Karpas-422 (cell line): ENCODE measurements at regions not wholly inside any gene's neighbourhood (a gene's known extent, or its start where the extent isn't known, plus 50 kb on each side); places are given as distances from the start of the nearest gene placed in this dataset.
"Not testable (repeated sequence)": the region's sequence is repeated elsewhere in the genome, so short reads cannot be mapped to it uniquely, and the experiment has no call there.

ENCODE experiments used
- DNase-seq: peaks from one replicate; pipeline ENCODE4 v3.0.0-alpha.2; 2015
- H2AFZ ChIP-seq: fragments of 200-600 bp; sonication (generic); 2 replicates; pipeline ENCODE4 v1.6.1; 2014; ENCODE audit warnings: antibody characterized with exemption, low read length, mixed read lengths
- H3K27ac ChIP-seq: fragments of 200-600 bp; sonication (generic); 2 replicates; pipeline ENCODE4 v1.5.1; 2014; ENCODE audit warnings: mild to moderate bottlenecking, low read length, moderate library complexity
- H3K27me3 ChIP-seq: fragments of 200-600 bp; sonication (generic); 2 replicates; pipeline ENCODE4 v1.6.1; 2014; ENCODE audit warnings: low read length, mixed read lengths
- H3K36me3 ChIP-seq: fragments of 200-600 bp; sonication (generic); 2 replicates; pipeline ENCODE4 v1.6.1; 2014; ENCODE audit warnings: low read length, mixed read lengths; ENCODE audit not compliant: insufficient read depth
- H3K4me1 ChIP-seq: fragments of 200-600 bp; sonication (generic); 2 replicates; pipeline ENCODE4 v1.6.1; 2014; ENCODE audit warnings: mild to moderate bottlenecking, low read length, mixed read lengths
- H3K4me2 ChIP-seq: fragments of 200-600 bp; sonication (generic); 2 replicates; pipeline ENCODE4 v1.6.1; 2014; ENCODE audit warnings: low read length, low read depth, mild to moderate bottlenecking; ENCODE audit not compliant: poor library complexity, severe bottlenecking
- H3K4me3 ChIP-seq: fragments of 200-600 bp; sonication (generic); 2 replicates; pipeline ENCODE4 v1.5.1; 2014; ENCODE audit warnings: mild to moderate bottlenecking, antibody characterized with exemption, low read length, mixed read lengths
- H3K79me2 ChIP-seq: fragments of 200-600 bp; sonication (generic); 2 replicates; pipeline ENCODE4 v1.6.1; 2014; ENCODE audit warnings: mild to moderate bottlenecking, low read length, mixed read lengths
- H3K9ac ChIP-seq: fragments of 200-600 bp; sonication (generic); 2 replicates; pipeline ENCODE4 v1.6.0; 2014; ENCODE audit warnings: low read length
- H3K9me2 ChIP-seq: fragments of 200-600 bp; sonication (generic), shearing (Covaris generic); replicated peaks from 2 replicates; pipeline ENCODE4 v1.6.0; 2014; ENCODE audit warnings: mild to moderate bottlenecking, low read length, moderate library complexity; ENCODE audit not compliant: insufficient read depth
- H3K9me3 ChIP-seq: fragments of 300-700, 200-600 bp; sonication (generic); 2 replicates; pipeline ENCODE4 v1.6.1; 2014; ENCODE audit warnings: low read length, mixed read lengths
- H4K20me1 ChIP-seq: fragments of 200-600 bp; sonication (generic); 2 replicates; pipeline ENCODE4 v1.6.1; 2014; ENCODE audit warnings: mild to moderate bottlenecking, antibody characterized with exemption, low read length, low read depth; ENCODE audit not compliant: insufficient read depth

- H3K9me2 ChIP-seq, result no peaks in the 10 kb centered on the region
- no peak overlapping the region for H3K4me2 ChIP-seq
- H3K27me3 ChIP-seq, result no peaks in the 10 kb centered on the region
- no peak overlapping the region for H2AFZ ChIP-seq
- H4K20me1 ChIP-seq, result no peaks in the 10 kb centered on the region
- no peaks in the 10 kb centered on the region for H3K36me3 ChIP-seq
- peaks cover 10% of the 10 kb centered on the region for H3K4me1 ChIP-seq
- DNase-seq, result no peak
- H3K9ac ChIP-seq, result no peak overlapping the region
- no peaks in the 10 kb centered on the region; the same call in 1 of the 2 replicates for H3K9me3 ChIP-seq
- no peak overlapping the region for H3K4me3 ChIP-seq
- H3K79me2 ChIP-seq, result no peaks in the 10 kb centered on the region
- H3K27ac ChIP-seq, result no peak overlapping the region
Observed at GRCh38 chr2:434625-435024, 146.7 kb upstream of the ALKAL2 start.

GRCh38 chr2:433216-433615 is 145.3 kb upstream of the ALKAL2 start:
- Histone ChIP-seq H3K9me3 (no peaks in the 10 kb centered on the region; the same call in 1 of the 2 replicates), H3K4me3 (no peak overlapping the region), H3K27me3 (no peaks in the 10 kb centered on the region), H3K36me3 (no peaks in the 10 kb centered on the region), H3K9me2 (no peaks in the 10 kb centered on the region), H3K27ac (no peak overlapping the region), H3K4me1 (peaks cover 9% of the 10 kb centered on the region), H3K79me2 (no peaks in the 10 kb centered on the region), H2AFZ (no peak overlapping the region), H3K9ac (no peak overlapping the region), H4K20me1 (no peaks in the 10 kb centered on the region), H3K4me2 (no peak overlapping the region)
- DNase-seq, result no peak

GRCh38 chr2:430291-431040 is 142.6 kb upstream of the ALKAL2 start:
- Histone ChIP-seq H2AFZ (no peak overlapping the region), H3K27ac (no peak overlapping the region), H3K4me3 (no peak overlapping the region)

GRCh38 chr2:429575-430254 is 141.8 kb upstream of the ALKAL2 start:
- no peaks in the 10 kb centered on the region for H4K20me1 ChIP-seq
- H3K9ac ChIP-seq, result no peak overlapping the region
- H3K27ac ChIP-seq, result no peak overlapping the region
- no peaks in the 10 kb centered on the region for H3K4me1 ChIP-seq
- H3K4me2 ChIP-seq, result no peak overlapping the region
- H2AFZ ChIP-seq, result no peak overlapping the region
- no peaks in the 10 kb centered on the region for H3K79me2 ChIP-seq
- DNase-seq, result no peak
- H3K9me3 ChIP-seq, result no peaks in the 10 kb centered on the region
- H3K36me3 ChIP-seq, result no peaks in the 10 kb centered on the region
- H3K9me2 ChIP-seq, result no peaks in the 10 kb centered on the region
- H3K4me3 ChIP-seq, result no peak overlapping the region
- H3K27me3 ChIP-seq, result no peaks in the 10 kb centered on the region

More at GRCh38 chr2:430291-431040, 142.6 kb upstream of the ALKAL2 start:
- no peak for DNase-seq
- Histone ChIP-seq H4K20me1 (no peaks in the 10 kb centered on the region), H3K9me3 (no peaks in the 10 kb centered on the region), H3K9me2 (no peaks in the 10 kb centered on the region), H3K4me1 (no peaks in the 10 kb centered on the region), H3K79me2 (no peaks in the 10 kb centered on the region), H3K27me3 (no peaks in the 10 kb centered on the region), H3K4me2 (no peak overlapping the region), H3K36me3 (no peaks in the 10 kb centered on the region), H3K9ac (no peak overlapping the region)

GRCh38 chr2:429142-429541 is 141.3 kb upstream of the ALKAL2 start:
- DNase-seq, result no peak
- Histone ChIP-seq H3K4me2 (no peak overlapping the region), H3K36me3 (no peaks in the 10 kb centered on the region), H3K9ac (no peak overlapping the region), H4K20me1 (no peaks in the 10 kb centered on the region), H2AFZ (no peak overlapping the region), H3K4me3 (no peak overlapping the region), H3K4me1 (no peaks in the 10 kb centered on the region), H3K9me2 (no peaks in the 10 kb centered on the region), H3K79me2 (no peaks in the 10 kb centered on the region), H3K9me3 (no peaks in the 10 kb centered on the region), H3K27ac (no peak overlapping the region), H3K27me3 (no peaks in the 10 kb centered on the region)

- H4K20me1 ChIP-seq, result no peaks in the 10 kb centered on the region
- no peak overlapping the region for H3K27ac ChIP-seq
- H3K4me2 ChIP-seq, result no peak overlapping the region
- no peak for DNase-seq
- no peak overlapping the region for H2AFZ ChIP-seq
- H3K27me3 ChIP-seq, result no peaks in the 10 kb centered on the region
- no peak overlapping the region for H3K4me3 ChIP-seq
- H3K9ac ChIP-seq, result no peak overlapping the region
- H3K36me3 ChIP-seq, result no peaks in the 10 kb centered on the region
- H3K79me2 ChIP-seq, result no peaks in the 10 kb centered on the region
- H3K9me3 ChIP-seq, result no peaks in the 10 kb centered on the region
- H3K4me1 ChIP-seq, result no peaks in the 10 kb centered on the region
- H3K9me2 ChIP-seq, result no peaks in the 10 kb centered on the region
Observed at GRCh38 chr2:428591-428990, 140.7 kb upstream of the ALKAL2 start.

- H3K27ac ChIP-seq, H3K27me3 ChIP-seq, H3K9me3 ChIP-seq, H3K36me3 ChIP-seq, H3K9ac ChIP-seq, H3K4me2 ChIP-seq, H2AFZ ChIP-seq, H4K20me1 ChIP-seq, H3K79me2 ChIP-seq, H3K4me3 ChIP-seq, DNase-seq, H3K9me2 ChIP-seq, H3K4me1 ChIP-seq: not testable (repeated sequence)
Observed at GRCh38 chr2:426696-427095, 138.8 kb upstream of the ALKAL2 start.

GRCh38 chr2:425947-426346 is 138.1 kb upstream of the ALKAL2 start:
- Histone ChIP-seq H3K4me3 (no peak overlapping the region), H3K79me2 (no peaks in the 10 kb centered on the region), H3K36me3 (no peaks in the 10 kb centered on the region), H2AFZ (no peak overlapping the region), H4K20me1 (no peaks in the 10 kb centered on the region), H3K9ac (no peak overlapping the region), H3K9me3 (no peaks in the 10 kb centered on the region), H3K9me2 (no peaks in the 10 kb centered on the region), H3K27me3 (no peaks in the 10 kb centered on the region), H3K4me2 (no peak overlapping the region), H3K4me1 (no peaks in the 10 kb centered on the region), H3K27ac (no peak overlapping the region)
- no peak for DNase-seq
